ENCODE measurements at regions not wholly inside any gene's neighbourhood (a gene's known extent, or its start where the extent isn't known, plus 50 kb on each side); places are given as distances from the start of the nearest gene placed in this dataset.

DNA sequence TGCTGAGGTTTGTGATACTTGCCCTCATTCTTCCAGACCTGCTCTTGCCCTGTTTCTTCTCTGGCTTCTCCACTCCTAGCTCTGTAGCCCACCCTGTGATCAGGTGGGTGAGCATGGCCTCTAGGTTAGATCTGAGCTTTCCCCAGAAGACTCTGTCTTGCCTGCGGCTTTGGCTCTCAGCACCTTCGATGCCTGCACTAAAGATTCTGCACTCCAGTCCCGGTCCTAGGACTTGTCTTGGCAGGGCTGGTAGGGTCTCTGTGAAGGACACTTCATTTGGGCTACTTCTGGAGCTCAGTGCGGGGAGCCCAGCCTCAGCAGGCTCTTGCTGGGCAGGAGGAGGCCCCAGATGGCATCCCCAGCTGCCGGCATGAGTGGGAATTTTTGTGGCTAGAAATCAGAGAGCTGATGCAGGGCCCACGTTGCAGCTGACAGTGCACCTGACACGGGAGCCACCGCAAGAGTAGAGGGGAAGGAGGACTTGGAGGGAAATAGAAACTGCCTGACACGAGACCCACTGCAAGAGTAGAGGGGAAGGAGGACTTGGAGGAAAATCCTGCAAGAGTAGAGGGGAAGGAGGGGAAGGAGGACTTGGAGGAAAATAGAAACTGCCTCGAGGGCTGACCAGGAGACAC lies 226.9 kb upstream of the B3GAT1 start:
- no peak overlapping the region for H3K23ac ChIP-seq (ENCODE audit: insufficient read length, low read depth, low read length)
- H3K4me1 Mint-ChIP-seq, result peaks cover 19 to 27% of the 10 kb centered on the region in 2 experiments
- H4K8ac ChIP-seq (replicated peaks; ENCODE audit: insufficient read length, low read depth, low read length), result no peak overlapping the region
- no peak overlapping the region for H2BK120ac ChIP-seq (ENCODE audit: low read depth, low read length, poor library complexity, severe bottlenecking)
- no peak overlapping the region for H2BK5ac ChIP-seq (ENCODE audit: insufficient read length, low read length)
- H4K20me1 ChIP-seq (ENCODE audit: control insufficient read depth, insufficient read depth, insufficient read length), result no peaks in the 10 kb centered on the region
- no peak overlapping the region for H4K5ac ChIP-seq (ENCODE audit: insufficient read length, low read depth, low read length)
- H3K9me3 ChIP-seq (ENCODE audit: control insufficient read depth, low read depth, low read length), result no peaks in the 10 kb centered on the region
- no peak overlapping the region for H2AFZ ChIP-seq (ENCODE audit: low read length)
- no peaks in the 10 kb centered on the region for H3K36me3 Mint-ChIP-seq (ENCODE audit: insufficient read depth in 1 of 3, low read depth in 3 of 3)
- H3T11ph ChIP-seq (ENCODE audit: low read length), result no peak overlapping the region
- H3K27me3 ChIP-seq (ENCODE audit: insufficient read depth, low read length), result no peaks in the 10 kb centered on the region
- no peak overlapping the region; a peak in 1 of 7 replicates for H3K27ac Mint-ChIP-seq
- H3K4me3 Mint-ChIP-seq, result no peak overlapping the region
- no peaks in the 10 kb centered on the region for H3K4me1 ChIP-seq (ENCODE audit: insufficient read depth, low read length)
- H2BK12ac ChIP-seq (ENCODE audit: insufficient read length, low read depth, low read length), result no peak overlapping the region
- no peaks in the 10 kb centered on the region for H3K23me2 ChIP-seq (ENCODE audit: insufficient read length, low read depth, low read length, poor library complexity, severe bottlenecking)
- H3K14ac ChIP-seq (ENCODE audit: insufficient read depth, low read length), result no peak overlapping the region
- no peak overlapping the region for H2BK15ac ChIP-seq (ENCODE audit: low read depth, low read length)
- no peak overlapping the region for H2AK5ac ChIP-seq (ENCODE audit: insufficient read length, low read length)
- no peak overlapping the region for H3K9ac ChIP-seq (ENCODE audit: extremely low read depth, insufficient read length, low read length)
- no peak for DNase-seq
- H2BK20ac ChIP-seq (ENCODE audit: low read depth, low read length, poor library complexity, severe bottlenecking), result no peak overlapping the region
- TF ChIP-seq, protein P1, sequence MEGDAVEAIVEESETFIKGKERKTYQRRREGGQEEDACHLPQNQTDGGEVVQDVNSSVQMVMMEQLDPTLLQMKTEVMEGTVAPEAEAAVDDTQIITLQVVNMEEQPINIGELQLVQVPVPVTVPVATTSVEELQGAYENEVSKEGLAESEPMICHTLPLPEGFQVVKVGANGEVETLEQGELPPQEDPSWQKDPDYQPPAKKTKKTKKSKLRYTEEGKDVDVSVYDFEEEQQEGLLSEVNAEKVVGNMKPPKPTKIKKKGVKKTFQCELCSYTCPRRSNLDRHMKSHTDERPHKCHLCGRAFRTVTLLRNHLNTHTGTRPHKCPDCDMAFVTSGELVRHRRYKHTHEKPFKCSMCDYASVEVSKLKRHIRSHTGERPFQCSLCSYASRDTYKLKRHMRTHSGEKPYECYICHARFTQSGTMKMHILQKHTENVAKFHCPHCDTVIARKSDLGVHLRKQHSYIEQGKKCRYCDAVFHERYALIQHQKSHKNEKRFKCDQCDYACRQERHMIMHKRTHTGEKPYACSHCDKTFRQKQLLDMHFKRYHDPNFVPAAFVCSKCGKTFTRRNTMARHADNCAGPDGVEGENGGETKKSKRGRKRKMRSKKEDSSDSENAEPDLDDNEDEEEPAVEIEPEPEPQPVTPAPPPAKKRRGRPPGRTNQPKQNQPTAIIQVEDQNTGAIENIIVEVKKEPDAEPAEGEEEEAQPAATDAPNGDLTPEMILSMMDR (conservative IDR thresholded peaks at IDR 0.05), result no peak
- no peaks in the 10 kb centered on the region for H3K79me1 ChIP-seq (ENCODE audit: insufficient read depth, low read depth, low read length, poor library complexity, severe bottlenecking)
- no peak overlapping the region for H3K4me2 ChIP-seq (ENCODE audit: insufficient read depth, insufficient read length, low read length)
- H3K56ac ChIP-seq (ENCODE audit: insufficient read length, low read depth, low read length), result no peak overlapping the region
- H3K79me2 ChIP-seq (ENCODE audit: insufficient read depth, low read length), result no peaks in the 10 kb centered on the region
- H3K9me3 Mint-ChIP-seq, result no peaks in the 10 kb centered on the region
- H3K27ac ChIP-seq (ENCODE audit: insufficient read length, low read depth, low read length), result no peak overlapping the region
- H3K4ac ChIP-seq (ENCODE audit: low read depth, low read length), result no peak overlapping the region
- WGBS (ENCODE audit: extremely low coverage, insufficient read length, low lambda C conversion rate), result no CpG with 5 or more reads among the region's 10 CpGs
- no peak overlapping the region for H3K18ac ChIP-seq (ENCODE audit: insufficient read length, low read depth, low read length)
- H4K91ac ChIP-seq (ENCODE audit: insufficient read length, low read depth, low read length), result no peak overlapping the region
- H3K27me3 Mint-ChIP-seq (ENCODE audit: low read depth), result peaks cover 33% of the 10 kb centered on the region
